ENCODE measurements at regions not wholly inside any gene's neighbourhood (a gene's known extent, or its start where the extent isn't known, plus 50 kb on each side); places are given as distances from the start of the nearest gene placed in this dataset.

GRCh38 chr5:3262451-3262850 lies 333.2 kb upstream of the IRX1 start (continued):
- TF ChIP-seq ZSCAN18 (CRISPR knock-in tag; IDR thresholded peaks at IDR 0.05): no peak
- no peak for TF ChIP-seq E2F5 (CRISPR knock-in tag; IDR thresholded peaks at IDR 0.05)
- no peak for TF ChIP-seq E2F4 (CRISPR knock-in tag; IDR thresholded peaks at IDR 0.05; ENCODE audit: borderline replicate concordance, low read depth)
- no peak for TF ChIP-seq NFATC4 (CRISPR knock-in tag; IDR thresholded peaks at IDR 0.05)
- TF ChIP-seq AR (CRISPR knock-in tag; IDR thresholded peaks at IDR 0.05): no peak
- no peak for TF ChIP-seq JUN (CRISPR knock-in tag; IDR thresholded peaks at IDR 0.05)
- no peak for TF ChIP-seq NR2C2 (CRISPR knock-in tag; IDR thresholded peaks at IDR 0.05)

- H3K27me3 Mint-ChIP-seq (ENCODE audit: low read depth): peaks cover 4% of the 10 kb centered on the region; the same call in 1 of the 2 replicates
- no peaks in the 10 kb centered on the region for H3K4me1 Mint-ChIP-seq
- H3K9me3 Mint-ChIP-seq: peaks cover 9% of the 10 kb centered on the region
- no peak for DNase-seq (ENCODE audit: low spot score)
- H3K4me3 Mint-ChIP-seq: no peak overlapping the region
- no peak for ATAC-seq
- no peak overlapping the region for H3K27ac Mint-ChIP-seq
- ChIA-PET CTCF (no interaction called here), POLR2A (no interaction called here)
- H3K36me3 Mint-ChIP-seq: no peaks in the 10 kb centered on the region
- TF ChIP-seq SOX15 (CRISPR knock-in tag; IDR thresholded peaks at IDR 0.05): no peak
Measured at GRCh38 chr5:3261081-3261480, 334.6 kb upstream of the IRX1 start.

GRCh38 chr5:3258050-3258449 lies 337.6 kb upstream of the IRX1 start:
- H3K27me3 Mint-ChIP-seq (ENCODE audit: low read depth): peaks cover 11% of the 10 kb centered on the region
- H3K4me3 Mint-ChIP-seq: no peak overlapping the region
- ChIA-PET POLR2A (interaction anchor here (0.6 kb wide), 1 partner anchor 768 kb away, joined by 4 read pairs; no protein-coding TSS in a partner anchor), CTCF (no interaction called here)
- DNase-seq (ENCODE audit: low spot score): no peak
- no peaks in the 10 kb centered on the region for H3K4me1 Mint-ChIP-seq
- H3K9me3 Mint-ChIP-seq: peaks cover 9% of the 10 kb centered on the region
- no peak overlapping the region for H3K27ac Mint-ChIP-seq
- ATAC-seq: no peak
- no peaks in the 10 kb centered on the region for H3K36me3 Mint-ChIP-seq
- TF ChIP-seq MAX (CRISPR knock-in tag; IDR thresholded peaks at IDR 0.05) (no peak), SOX15 (CRISPR knock-in tag; IDR thresholded peaks at IDR 0.05) (no peak), ERG (CRISPR knock-in tag; IDR thresholded peaks at IDR 0.05) (no peak), CREM (CRISPR knock-in tag; IDR thresholded peaks at IDR 0.05) (no peak), NFE2L1 (CRISPR knock-in tag; IDR thresholded peaks at IDR 0.05) (no peak), ATF1 (CRISPR knock-in tag; IDR thresholded peaks at IDR 0.05) (no peak), USF2 (CRISPR knock-in tag; IDR thresholded peaks at IDR 0.05) (no peak), ZNF263 (CRISPR knock-in tag; IDR thresholded peaks at IDR 0.05; ENCODE audit: low read depth) (no peak), ZNF232 (CRISPR knock-in tag; IDR thresholded peaks at IDR 0.05) (no peak), ZNF425 (CRISPR knock-in tag; conservative IDR thresholded peaks at IDR 0.05) (no peak), JUN (CRISPR knock-in tag; IDR thresholded peaks at IDR 0.05) (no peak), ATF2 (CRISPR knock-in tag; IDR thresholded peaks at IDR 0.05; ENCODE audit: borderline replicate concordance, low read depth) (no peak), GABPB1 (CRISPR knock-in tag; IDR thresholded peaks at IDR 0.05) (no peak), CBFB (CRISPR knock-in tag; IDR thresholded peaks at IDR 0.05; ENCODE audit: low read depth) (no peak), NR1H2 (CRISPR knock-in tag; IDR thresholded peaks at IDR 0.05) (no peak)

Data from WTC11 (cell line).